ENCODE measurements at regions not wholly inside any gene's neighbourhood (a gene's known extent, or its start where the extent isn't known, plus 50 kb on each side); places are given as distances from the start of the nearest gene placed in this dataset.

GRCh38 chr1:79437540-79437939, 431.0 kb upstream of the ADGRL4 start:
- H3K4me3 Mint-ChIP-seq (ENCODE audit: low read depth): no peak overlapping the region
- H3K36me3 Mint-ChIP-seq (ENCODE audit: insufficient read depth): no peaks in the 10 kb centered on the region
- no peak for TF ChIP-seq CTCF (IDR thresholded peaks at IDR 0.05; ENCODE audit: unreplicated experiment)
- no peak overlapping the region for H3K27ac Mint-ChIP-seq
- H3K9me3 Mint-ChIP-seq (ENCODE audit: low read depth): no peaks in the 10 kb centered on the region
- no peaks in the 10 kb centered on the region for H3K27me3 Mint-ChIP-seq
- no peak for DNase-seq (ENCODE audit: low spot score, unreplicated experiment)
- no peaks in the 10 kb centered on the region for H3K4me1 Mint-ChIP-seq (ENCODE audit: low read depth)

DNA sequence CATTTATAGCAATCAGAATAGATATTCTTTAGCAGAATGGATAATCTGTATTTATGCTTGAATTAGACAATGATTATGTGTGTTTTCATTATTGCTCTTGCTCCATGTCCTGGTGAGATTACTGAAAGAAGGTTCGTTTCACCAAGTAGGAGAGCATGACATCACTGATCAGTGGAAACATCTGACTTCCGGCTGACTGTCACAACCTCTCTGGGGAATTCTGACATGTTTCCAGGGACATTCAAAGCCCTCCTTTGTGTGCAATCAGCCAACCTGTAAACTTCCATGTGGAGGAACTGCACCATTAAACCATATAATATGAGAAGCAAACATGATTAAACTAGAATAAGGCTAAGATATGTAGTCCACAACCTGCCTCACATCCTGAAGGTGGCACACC, 424.8 kb upstream of the ADGRL4 start:
- H3K36me3 Mint-ChIP-seq (ENCODE audit: insufficient read depth): no peaks in the 10 kb centered on the region
- TF ChIP-seq CTCF (IDR thresholded peaks at IDR 0.05; ENCODE audit: unreplicated experiment): no peak
- H3K4me3 Mint-ChIP-seq (ENCODE audit: low read depth): no peak overlapping the region
- no peaks in the 10 kb centered on the region for H3K4me1 Mint-ChIP-seq (ENCODE audit: low read depth)
- H3K27ac Mint-ChIP-seq: no peak overlapping the region
- no peaks in the 10 kb centered on the region for H3K27me3 Mint-ChIP-seq
- no peak for DNase-seq (ENCODE audit: low spot score, unreplicated experiment)
- H3K9me3 Mint-ChIP-seq (ENCODE audit: low read depth): no peaks in the 10 kb centered on the region

- no peaks in the 10 kb centered on the region for H3K27me3 Mint-ChIP-seq
- TF ChIP-seq CTCF (IDR thresholded peaks at IDR 0.05; ENCODE audit: unreplicated experiment): no peak
- H3K4me3 Mint-ChIP-seq (ENCODE audit: low read depth): no peak overlapping the region
- no peaks in the 10 kb centered on the region for H3K4me1 Mint-ChIP-seq (ENCODE audit: low read depth)
- no peak for DNase-seq (ENCODE audit: low spot score, unreplicated experiment)
- no peak overlapping the region for H3K27ac Mint-ChIP-seq
- H3K9me3 Mint-ChIP-seq (ENCODE audit: low read depth): no peaks in the 10 kb centered on the region
- H3K36me3 Mint-ChIP-seq (ENCODE audit: insufficient read depth): no peaks in the 10 kb centered on the region
These were observed 423.9 kb upstream of the ADGRL4 start for GRCh38 chr1:79430437-79430836.

DNA sequence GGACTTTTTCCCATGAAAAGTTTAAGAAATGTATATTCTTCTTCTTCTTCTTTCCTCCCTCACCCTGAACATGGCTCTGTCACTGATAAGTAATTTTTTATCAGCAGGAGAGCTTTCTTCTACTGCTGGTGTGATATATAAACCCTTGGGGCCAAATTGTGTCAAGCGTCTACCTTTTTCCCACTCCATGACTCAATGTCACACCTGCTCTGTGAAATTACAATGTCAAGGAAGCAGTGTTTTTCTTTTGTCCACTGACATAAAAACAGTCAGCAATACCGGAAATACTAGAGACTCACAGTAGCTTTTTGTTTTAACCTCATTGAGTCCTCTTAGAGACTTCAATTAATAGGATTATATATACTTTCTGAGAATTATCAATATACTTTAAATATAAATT, 416.2 kb upstream of the ADGRL4 start:
- Mint-ChIP-seq H3K9me3 (ENCODE audit: low read depth) (peaks cover 6% of the 10 kb centered on the region), H3K4me1 (ENCODE audit: low read depth) (no peaks in the 10 kb centered on the region)

GRCh38 chr1:79398501-79398900, 392.0 kb upstream of the ADGRL4 start:
- H3K9me3 Mint-ChIP-seq (ENCODE audit: low read depth): no peaks in the 10 kb centered on the region
- no peaks in the 10 kb centered on the region for H3K36me3 Mint-ChIP-seq (ENCODE audit: insufficient read depth)
- no peak for TF ChIP-seq CTCF (IDR thresholded peaks at IDR 0.05; ENCODE audit: unreplicated experiment)
- no peaks in the 10 kb centered on the region for H3K27me3 Mint-ChIP-seq
- H3K4me3 Mint-ChIP-seq (ENCODE audit: low read depth): no peak overlapping the region
- DNase-seq (ENCODE audit: low spot score, unreplicated experiment): no peak
- H3K4me1 Mint-ChIP-seq (ENCODE audit: low read depth): no peaks in the 10 kb centered on the region
- no peak overlapping the region for H3K27ac Mint-ChIP-seq

More for the DNA sequence above, 416.2 kb upstream of the ADGRL4 start:
- no peak for DNase-seq (ENCODE audit: low spot score, unreplicated experiment)
- TF ChIP-seq CTCF (IDR thresholded peaks at IDR 0.05; ENCODE audit: unreplicated experiment): no peak
- Mint-ChIP-seq H3K27me3 (no peaks in the 10 kb centered on the region), H3K4me3 (ENCODE audit: low read depth) (no peak overlapping the region), H3K36me3 (ENCODE audit: insufficient read depth) (no peaks in the 10 kb centered on the region), H3K27ac (no peak overlapping the region)
